ENCODE measurements at regions not wholly inside any gene's neighbourhood (a gene's known extent, or its start where the extent isn't known, plus 50 kb on each side); places are given as distances from the start of the nearest gene placed in this dataset.
"Not testable (repeated sequence)": the region's sequence is repeated elsewhere in the genome, so short reads cannot be mapped to it uniquely, and the experiment has no call there.

GRCh38 chr16:88200896-88201185 lies 181.9 kb upstream of the ZNF469 start:
- FAIRE-seq, result no peak
- TF ChIP-seq TAF1 (IDR thresholded peaks at IDR 0.05; ENCODE audit: low read depth, low read length), result no peak
- no peak for TF ChIP-seq SPI1 (IDR thresholded peaks at IDR 0.05; ENCODE audit: low read depth, low read length)
- TF ChIP-seq POLR2AphosphoS5 (IDR thresholded peaks at IDR 0.05; ENCODE audit: low read depth, low read length), result no peak
- no peak for TF ChIP-seq POU2F2 (IDR thresholded peaks at IDR 0.05; ENCODE audit: low read depth, low read length)
- TF ChIP-seq PAX5 (IDR thresholded peaks at IDR 0.05; ENCODE audit: insufficient read depth, low read length, severe bottlenecking), result no peak
- no peak for TF ChIP-seq POLR2A (IDR thresholded peaks at IDR 0.05; ENCODE audit: low read depth, low read length)
- no peak for DNase-seq (ENCODE audit: insufficient read length, low spot score)

- DNase-seq (ENCODE audit: insufficient read length, low spot score); FAIRE-seq: not testable (repeated sequence)
Measured at GRCh38 chr16:88201611-88202010, 181.1 kb upstream of the ZNF469 start.

GRCh38 chr16:88202207-88202745 lies 180.5 kb upstream of the ZNF469 start:
- FAIRE-seq, result no peak
- no peak for DNase-seq (ENCODE audit: insufficient read length, low spot score)
- no peak for TF ChIP-seq PAX5 (IDR thresholded peaks at IDR 0.05; ENCODE audit: insufficient read depth, low read length, severe bottlenecking)
- TF ChIP-seq POLR2A (IDR thresholded peaks at IDR 0.05; ENCODE audit: low read depth, low read length), result no peak
- no peak for TF ChIP-seq POU2F2 (IDR thresholded peaks at IDR 0.05; ENCODE audit: low read depth, low read length)
- no peak for TF ChIP-seq TAF1 (IDR thresholded peaks at IDR 0.05; ENCODE audit: low read depth, low read length)
- no peak for TF ChIP-seq SPI1 (IDR thresholded peaks at IDR 0.05; ENCODE audit: low read depth, low read length)
- TF ChIP-seq POLR2AphosphoS5 (IDR thresholded peaks at IDR 0.05; ENCODE audit: low read depth, low read length), result no peak

- DNase-seq (ENCODE audit: insufficient read length, low spot score); FAIRE-seq: not testable (repeated sequence)
Measured at GRCh38 chr16:88202856-88203681, 179.7 kb upstream of the ZNF469 start.

- not testable (repeated sequence) for DNase-seq (ENCODE audit: insufficient read length, low spot score); FAIRE-seq
Measured at GRCh38 chr16:88204131-88205110, 178.3 kb upstream of the ZNF469 start.

GRCh38 chr16:88205482-88205881 lies 177.3 kb upstream of the ZNF469 start:
- FAIRE-seq; DNase-seq (ENCODE audit: insufficient read length, low spot score): not testable (repeated sequence)

- not testable (repeated sequence) for DNase-seq (ENCODE audit: insufficient read length, low spot score); FAIRE-seq
Measured at GRCh38 chr16:88206006-88206405, 176.8 kb upstream of the ZNF469 start.

- not testable (repeated sequence) for DNase-seq (ENCODE audit: insufficient read length, low spot score); FAIRE-seq
Measured at GRCh38 chr16:88206516-88206915, 176.2 kb upstream of the ZNF469 start.

GRCh38 chr16:88208112-88208511 lies 174.6 kb upstream of the ZNF469 start:
- FAIRE-seq, result no peak
- TF ChIP-seq TAF1 (IDR thresholded peaks at IDR 0.05; ENCODE audit: low read depth, low read length) (no peak), SPI1 (IDR thresholded peaks at IDR 0.05; ENCODE audit: low read depth, low read length) (no peak), POU2F2 (IDR thresholded peaks at IDR 0.05; ENCODE audit: low read depth, low read length) (no peak), POLR2A (IDR thresholded peaks at IDR 0.05; ENCODE audit: low read depth, low read length) (no peak), POLR2AphosphoS5 (IDR thresholded peaks at IDR 0.05; ENCODE audit: low read depth, low read length) (no peak), PAX5 (IDR thresholded peaks at IDR 0.05; ENCODE audit: insufficient read depth, low read length, severe bottlenecking) (no peak)

GRCh38 chr16:88208776-88209175 lies 174.0 kb upstream of the ZNF469 start:
- not testable (repeated sequence) for FAIRE-seq; DNase-seq (ENCODE audit: insufficient read length, low spot score)

More at GRCh38 chr16:88208112-88208511, 174.6 kb upstream of the ZNF469 start:
- no peak for DNase-seq (ENCODE audit: insufficient read length, low spot score)

GRCh38 chr16:88209579-88209978 lies 173.2 kb upstream of the ZNF469 start:
- DNase-seq (ENCODE audit: insufficient read length, low spot score); FAIRE-seq: not testable (repeated sequence)

- FAIRE-seq; DNase-seq (ENCODE audit: insufficient read length, low spot score): not testable (repeated sequence)
Measured at GRCh38 chr16:88213937-88214336, 168.8 kb upstream of the ZNF469 start.

GRCh38 chr16:88221001-88221761 lies 161.6 kb upstream of the ZNF469 start:
- FAIRE-seq; DNase-seq (ENCODE audit: insufficient read length, low spot score): not testable (repeated sequence)

GRCh38 chr16:88223696-88224095 lies 159.1 kb upstream of the ZNF469 start:
- DNase-seq (ENCODE audit: insufficient read length, low spot score); FAIRE-seq: not testable (repeated sequence)

GRCh38 chr16:88224131-88224898 lies 158.4 kb upstream of the ZNF469 start:
- not testable (repeated sequence) for FAIRE-seq; DNase-seq (ENCODE audit: insufficient read length, low spot score)
